ENCODE measurements at regions not wholly inside any gene's neighbourhood (a gene's known extent, or its start where the extent isn't known, plus 50 kb on each side); places are given as distances from the start of the nearest gene placed in this dataset.

DNA sequence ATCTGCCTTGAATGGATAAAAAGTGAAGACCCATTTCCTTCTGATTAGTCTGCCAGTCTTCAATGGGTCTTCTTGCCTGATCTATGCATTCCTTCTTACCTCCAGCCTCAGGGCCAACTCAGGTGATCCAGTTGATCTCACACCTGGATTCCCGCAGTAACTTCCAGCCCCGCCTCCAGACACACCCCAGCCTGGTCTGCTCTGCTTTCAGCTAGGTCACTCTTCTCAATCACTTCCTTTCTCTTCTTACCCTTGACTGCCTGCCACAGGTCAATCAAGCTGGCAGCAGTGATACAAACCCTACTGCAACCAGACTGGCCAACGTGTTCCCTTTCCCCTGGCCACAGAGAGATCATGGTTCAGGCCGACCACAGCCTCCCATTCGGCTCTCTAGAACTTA is 263.6 kb downstream of the ZNF516 start:
- Mint-ChIP-seq H3K27me3 (ENCODE audit: unreplicated experiment) (no peaks in the 10 kb centered on the region), H3K4me1 (ENCODE audit: unreplicated experiment) (no peaks in the 10 kb centered on the region)
- DNase-seq (ENCODE audit: low spot score): no peak

GRCh38 chr18:76230791-76231190 is 264.3 kb downstream of the ZNF516 start:
- no peaks in the 10 kb centered on the region for H3K4me1 Mint-ChIP-seq (ENCODE audit: unreplicated experiment)
- H3K27ac Mint-ChIP-seq (ENCODE audit: unreplicated experiment): no peak overlapping the region
- no peak for TF ChIP-seq CTCF (IDR thresholded peaks at IDR 0.05; ENCODE audit: unreplicated experiment)

More for the DNA sequence above, 263.6 kb downstream of the ZNF516 start:
- TF ChIP-seq CTCF (IDR thresholded peaks at IDR 0.05; ENCODE audit: unreplicated experiment): no peak
- Mint-ChIP-seq H3K4me3 (ENCODE audit: unreplicated experiment) (no peak overlapping the region), H3K36me3 (ENCODE audit: low read depth, unreplicated experiment) (no peaks in the 10 kb centered on the region), H3K27ac (ENCODE audit: unreplicated experiment) (no peak overlapping the region), H3K9me3 (ENCODE audit: unreplicated experiment) (no peaks in the 10 kb centered on the region)

DNA sequence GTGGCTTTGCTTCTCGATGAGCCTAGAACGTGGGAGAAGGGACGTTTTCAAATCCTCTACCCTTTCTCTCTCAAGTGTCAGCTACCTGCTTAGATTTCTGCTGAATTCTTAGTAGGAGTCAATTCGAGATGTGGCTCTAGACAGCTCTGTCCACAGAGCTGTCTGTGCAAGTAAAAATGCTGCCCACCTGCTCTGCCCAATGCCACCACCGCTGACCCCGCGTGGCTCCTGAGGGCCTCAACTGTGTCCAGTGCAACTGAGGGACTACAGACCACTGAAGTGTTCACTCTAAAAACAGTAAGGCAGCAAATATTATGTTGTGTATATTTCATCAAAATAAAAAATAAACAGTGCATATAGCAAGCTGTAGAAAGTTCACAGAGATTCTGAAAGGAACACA is 266.3 kb downstream of the ZNF516 start:
- H3K4me3 Mint-ChIP-seq (ENCODE audit: unreplicated experiment): no peak overlapping the region
- no peaks in the 10 kb centered on the region for H3K27me3 Mint-ChIP-seq (ENCODE audit: unreplicated experiment)
- H3K27ac Mint-ChIP-seq (ENCODE audit: unreplicated experiment): no peak overlapping the region
- H3K4me1 Mint-ChIP-seq (ENCODE audit: unreplicated experiment): no peaks in the 10 kb centered on the region
- no peaks in the 10 kb centered on the region for H3K9me3 Mint-ChIP-seq (ENCODE audit: unreplicated experiment)
- TF ChIP-seq CTCF (IDR thresholded peaks at IDR 0.05; ENCODE audit: unreplicated experiment): no peak
- no peaks in the 10 kb centered on the region for H3K36me3 Mint-ChIP-seq (ENCODE audit: low read depth, unreplicated experiment)
- DNase-seq (ENCODE audit: low spot score): no peak

More at GRCh38 chr18:76230791-76231190, 264.3 kb downstream of the ZNF516 start:
- no peak for DNase-seq (ENCODE audit: low spot score)
- Mint-ChIP-seq H3K27me3 (ENCODE audit: unreplicated experiment) (no peaks in the 10 kb centered on the region), H3K4me3 (ENCODE audit: unreplicated experiment) (no peak overlapping the region), H3K36me3 (ENCODE audit: low read depth, unreplicated experiment) (no peaks in the 10 kb centered on the region), H3K9me3 (ENCODE audit: unreplicated experiment) (no peaks in the 10 kb centered on the region)

- H3K27ac Mint-ChIP-seq (ENCODE audit: unreplicated experiment): no peak overlapping the region
- H3K4me1 Mint-ChIP-seq (ENCODE audit: unreplicated experiment): no peaks in the 10 kb centered on the region
- no peaks in the 10 kb centered on the region for H3K9me3 Mint-ChIP-seq (ENCODE audit: unreplicated experiment)
- no peaks in the 10 kb centered on the region for H3K27me3 Mint-ChIP-seq (ENCODE audit: unreplicated experiment)
- H3K4me3 Mint-ChIP-seq (ENCODE audit: unreplicated experiment): no peak overlapping the region
- no peak for TF ChIP-seq CTCF (IDR thresholded peaks at IDR 0.05; ENCODE audit: unreplicated experiment)
- no peak for DNase-seq (ENCODE audit: low spot score)
- no peaks in the 10 kb centered on the region for H3K36me3 Mint-ChIP-seq (ENCODE audit: low read depth, unreplicated experiment)
Observed at GRCh38 chr18:76227759-76228158, 267.3 kb downstream of the ZNF516 start.

GRCh38 chr18:76223403-76223802 is 271.6 kb downstream of the ZNF516 start:
- no peaks in the 10 kb centered on the region for H3K27me3 Mint-ChIP-seq (ENCODE audit: unreplicated experiment)
- no peak overlapping the region for H3K4me3 Mint-ChIP-seq (ENCODE audit: unreplicated experiment)
- no peak for TF ChIP-seq CTCF (IDR thresholded peaks at IDR 0.05; ENCODE audit: unreplicated experiment)
- H3K27ac Mint-ChIP-seq (ENCODE audit: unreplicated experiment): no peak overlapping the region
- no peaks in the 10 kb centered on the region for H3K36me3 Mint-ChIP-seq (ENCODE audit: low read depth, unreplicated experiment)
- no peaks in the 10 kb centered on the region for H3K9me3 Mint-ChIP-seq (ENCODE audit: unreplicated experiment)
- no peak for DNase-seq (ENCODE audit: low spot score)
- no peaks in the 10 kb centered on the region for H3K4me1 Mint-ChIP-seq (ENCODE audit: unreplicated experiment)

Measured in endothelial cell (in vitro differentiated cells).